HG03039 (cell line): ENCODE measurements at regions not wholly inside any gene's neighbourhood (a gene's known extent, or its start where the extent isn't known, plus 50 kb on each side); places are given as distances from the start of the nearest gene placed in this dataset.

Experiments used
- ATAC-seq: cut with Tn5 transposase; IDR thresholded peaks from one replicate; pipeline ENCODE4 v1.9.1; 2021; ENCODE audit warnings: mild to moderate bottlenecking, moderate library complexity; ENCODE audit not compliant: unreplicated experiment

DNA sequence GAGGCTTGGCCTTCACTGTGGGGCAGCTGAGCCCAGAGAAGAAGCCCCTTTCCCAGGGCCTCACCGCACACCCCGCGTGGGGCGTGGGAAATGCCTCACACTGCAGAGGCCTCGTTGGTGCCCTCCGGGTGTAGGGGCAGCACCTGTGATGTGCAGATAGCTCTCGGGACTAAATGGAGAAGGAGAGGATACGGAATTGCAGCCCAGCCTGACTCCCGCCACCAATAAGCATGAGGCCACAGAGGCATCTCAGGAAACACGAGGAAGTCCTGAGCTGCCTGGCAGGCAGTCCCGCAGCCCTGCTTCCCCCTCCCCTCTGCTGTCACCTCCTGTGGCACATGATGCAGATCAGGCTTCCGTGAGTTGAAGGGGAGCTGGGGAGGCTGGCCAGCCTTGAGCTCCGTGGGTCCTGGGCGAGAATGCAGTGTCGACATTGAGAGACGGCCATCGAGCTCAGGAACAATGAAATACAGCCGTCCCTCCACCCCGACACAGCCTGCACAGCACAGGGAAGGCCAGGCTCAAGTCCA lies 59.6 kb upstream of the PPP2R2D start:
- no peak for ATAC-seq

GRCh38 chr10:131841661-131842139 lies 59.1 kb upstream of the PPP2R2D start:
- ATAC-seq: no peak

DNA sequence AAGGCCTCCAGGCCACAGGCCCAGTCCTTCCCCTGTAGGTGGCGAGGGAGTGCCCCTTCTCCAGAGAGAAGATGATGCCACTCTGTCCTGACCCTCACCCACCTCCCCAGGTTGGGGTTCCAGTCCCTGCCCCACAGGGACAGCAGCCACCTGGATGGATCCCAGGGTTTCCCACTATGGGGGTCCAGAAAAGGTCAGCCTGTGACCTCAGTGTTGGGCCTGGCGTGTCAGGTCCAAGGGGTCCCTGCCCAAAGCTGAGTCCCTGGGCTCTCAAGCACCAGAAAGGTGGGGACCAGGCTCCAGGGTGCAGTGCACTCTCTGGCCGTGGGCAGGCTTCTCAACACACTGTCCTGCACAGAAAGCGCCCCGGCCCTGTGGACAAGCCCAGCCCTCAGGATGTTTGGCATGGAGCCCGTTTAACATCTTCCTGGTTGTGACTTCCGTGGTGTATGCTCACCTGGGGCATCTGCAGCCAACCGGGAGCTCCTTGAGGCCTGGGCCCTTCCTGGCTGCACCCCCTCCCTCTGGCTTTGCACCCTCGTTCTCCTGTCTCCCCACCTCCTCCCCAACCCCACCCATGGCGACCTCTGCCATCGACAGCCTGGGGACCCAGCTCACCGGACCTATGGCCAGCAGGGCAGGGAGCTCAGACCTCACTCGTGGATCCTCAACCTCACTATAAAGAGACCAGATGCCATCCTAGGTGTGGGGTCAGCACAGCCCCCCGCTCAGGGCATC lies 58.3 kb upstream of the PPP2R2D start:
- no peak for ATAC-seq

GRCh38 chr10:131843089-131843595 lies 57.7 kb upstream of the PPP2R2D start:
- ATAC-seq: no peak

- ATAC-seq: no peak
These were observed 56.9 kb upstream of the PPP2R2D start for GRCh38 chr10:131843881-131844284.

DNA sequence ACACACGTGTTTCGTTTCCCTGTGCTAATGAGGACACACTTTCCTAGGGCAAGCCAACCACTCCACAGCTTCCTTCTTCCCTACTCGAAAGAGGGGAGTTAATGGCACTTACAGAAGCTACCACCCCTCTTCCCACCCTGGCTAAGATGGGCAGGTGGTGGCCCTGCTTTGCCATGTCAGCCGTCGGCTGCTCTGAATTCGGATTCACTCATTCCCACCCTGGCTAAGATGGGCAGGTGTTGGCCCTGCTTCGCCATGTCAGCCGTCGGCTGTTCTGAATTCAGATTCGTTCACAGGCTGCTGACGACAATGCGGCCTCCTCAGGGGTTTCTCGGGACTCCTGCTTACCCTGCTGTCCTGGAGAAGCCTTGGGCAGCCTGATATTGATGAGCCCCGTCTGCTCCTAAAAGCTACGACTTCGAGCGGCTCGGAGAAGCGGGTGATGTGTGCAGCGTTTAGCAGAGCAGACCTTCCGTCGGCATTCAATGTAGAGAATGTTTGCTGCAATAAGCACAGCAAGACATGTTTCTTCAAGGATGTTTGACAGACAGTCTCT lies 56.2 kb upstream of the PPP2R2D start:
- no peak for ATAC-seq

DNA sequence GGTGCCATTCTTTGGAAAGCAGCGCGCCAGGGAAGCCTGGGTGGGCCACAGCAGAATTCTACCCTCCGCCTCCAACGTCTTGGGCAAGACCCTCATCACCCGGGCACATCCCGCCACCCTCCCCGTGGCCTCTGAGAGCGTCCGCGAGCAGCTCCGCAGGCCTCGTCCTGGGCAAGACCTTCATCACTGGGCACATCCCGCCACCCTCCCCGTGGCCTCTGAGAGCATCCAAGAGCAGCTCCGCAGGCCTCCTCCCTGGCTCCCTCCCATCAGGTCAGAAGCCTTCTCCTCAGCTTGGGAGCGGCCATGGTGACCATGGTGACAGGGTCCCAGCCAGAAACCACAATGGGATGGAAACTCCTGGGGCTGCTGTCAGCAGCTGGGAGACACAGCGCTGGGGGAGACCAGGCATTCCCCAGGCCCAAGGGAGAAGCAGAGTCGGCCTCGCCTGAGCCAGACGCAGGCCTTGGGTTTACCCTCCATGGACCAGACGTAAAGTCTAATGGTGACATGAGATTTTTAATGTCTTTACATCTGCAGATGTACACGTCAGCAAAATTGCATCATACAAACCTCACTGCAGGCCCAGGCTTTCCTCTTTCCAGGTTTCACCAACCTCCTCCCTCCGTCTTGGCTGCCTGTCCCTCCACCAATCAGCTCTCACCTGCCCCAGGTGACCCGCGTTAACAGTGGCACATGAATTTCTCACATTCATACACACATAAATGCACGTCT lies 55.1 kb upstream of the PPP2R2D start:
- no peak for ATAC-seq

GRCh38 chr10:131846240-131847101 lies 54.3 kb upstream of the PPP2R2D start:
- no peak for ATAC-seq

GRCh38 chr10:131847241-131847783 lies 53.5 kb upstream of the PPP2R2D start:
- ATAC-seq: no peak

DNA sequence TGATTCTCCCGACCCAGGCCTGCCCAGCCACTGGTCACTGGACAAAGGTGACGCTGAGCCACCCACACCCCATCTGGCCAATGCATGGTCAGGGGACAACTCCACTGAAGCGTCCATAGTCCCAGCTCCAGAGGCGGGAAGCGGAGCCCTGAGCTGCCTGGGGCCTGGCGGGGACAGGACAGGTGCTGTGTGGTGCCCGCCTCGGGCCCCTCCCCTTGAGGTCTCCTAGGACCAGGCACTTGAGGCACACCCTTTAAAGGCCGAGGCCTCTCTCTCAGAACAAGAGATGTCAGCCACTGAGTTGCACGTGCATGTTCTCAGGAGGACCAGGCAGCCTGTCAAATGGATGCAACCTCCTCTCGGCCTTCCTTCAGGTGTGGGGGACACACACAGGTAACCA lies 52.5 kb upstream of the PPP2R2D start:
- no peak for ATAC-seq

- ATAC-seq: no peak
These were observed 51.8 kb upstream of the PPP2R2D start for GRCh38 chr10:131848741-131849590.

GRCh38 chr10:131849591-131850382 lies 51.0 kb upstream of the PPP2R2D start:
- no peak for ATAC-seq

GRCh38 chr10:131850383-131850870 lies 50.4 kb upstream of the PPP2R2D start:
- ATAC-seq: no peak
